Erythroblast (primary cell): ENCODE measurements at regions not wholly inside any gene's neighbourhood (a gene's known extent, or its start where the extent isn't known, plus 50 kb on each side); places are given as distances from the start of the nearest gene placed in this dataset.

Experiments used
- GATA1 ChIP-seq: IDR thresholded peaks from 2 replicates; pipeline ENCODE4 v1.6.1; 2011; ENCODE audit warnings: low read depth, mild to moderate bottlenecking, control low read depth, low read length, moderate library complexity
- POLR2A ChIP-seq: IDR thresholded peaks from 2 replicates; pipeline ENCODE4 v1.6.1; 2011; ENCODE audit warnings: mild to moderate bottlenecking, low read length

- no peak for TF ChIP-seq POLR2A
- no peak for TF ChIP-seq GATA1
Measured at GRCh38 chr15:92290359-92290992, 103.2 kb upstream of the ST8SIA2 start.
